HL-60 (cell line): ENCODE measurements at regions not wholly inside any gene's neighbourhood (a gene's known extent, or its start where the extent isn't known, plus 50 kb on each side); places are given as distances from the start of the nearest gene placed in this dataset.
A peak's percentile ranks its signal among the peaks of the same experiment; 100 is the strongest.

Experiments
- DNase-seq, 2 experiments: peaks; one replicate each; pipeline ENCODE4 v3.0.0-alpha.2; 2010 to 2020; ENCODE audit warnings: low read depth in 1 of 2, low spot score in 1 of 2
- H3K27ac ChIP-seq: fragments of 250-450 bp; sonication (Bioruptor Pico); replicated peaks from 2 replicates; pipeline ENCODE4 v1.5.1; 2020; ENCODE audit warnings: mild to moderate bottlenecking, moderate library complexity
- H3K27me3 ChIP-seq: fragments of 250-450 bp; sonication (Bioruptor Pico); 2 replicates; pipeline ENCODE4 v1.5.1; 2021; ENCODE audit warnings: mild to moderate bottlenecking, moderate library complexity; ENCODE audit not compliant: insufficient read depth, poor library complexity, severe bottlenecking
- H3K4me3 ChIP-seq: replicated peaks from 2 replicates; pipeline ENCODE4 v1.5.1; 2011; ENCODE audit warnings: mild to moderate bottlenecking, control low read depth, low read length; ENCODE audit not compliant: insufficient read depth
- GABPA ChIP-seq: IDR thresholded peaks from 2 replicates; pipeline ENCODE4 v1.6.1; 2012; ENCODE audit warnings: low read depth
- POLR2AphosphoS5 ChIP-seq: IDR thresholded peaks from 2 replicates; pipeline ENCODE4 v1.6.1; 2012; ENCODE audit warnings: low read depth
- SPI1 ChIP-seq: IDR thresholded peaks from 2 replicates; pipeline ENCODE4 v1.6.1; 2012; ENCODE audit warnings: low read depth, mild to moderate bottlenecking, borderline replicate concordance
- TF ChIP-seq, protein P1 (sequence below): IDR thresholded peaks from one replicate; pipeline ENCODE4 v1.5.1; 2011; ENCODE audit warnings: low read length, control low read depth, inconsistent platforms; ENCODE audit not compliant: insufficient read depth
- TF ChIP-seq, protein P2 (sequence below): IDR thresholded peaks from 2 replicates; pipeline ENCODE4 v1.6.1; 2012; ENCODE audit warnings: low read depth; ENCODE audit not compliant: insufficient replicate concordance

DNA sequence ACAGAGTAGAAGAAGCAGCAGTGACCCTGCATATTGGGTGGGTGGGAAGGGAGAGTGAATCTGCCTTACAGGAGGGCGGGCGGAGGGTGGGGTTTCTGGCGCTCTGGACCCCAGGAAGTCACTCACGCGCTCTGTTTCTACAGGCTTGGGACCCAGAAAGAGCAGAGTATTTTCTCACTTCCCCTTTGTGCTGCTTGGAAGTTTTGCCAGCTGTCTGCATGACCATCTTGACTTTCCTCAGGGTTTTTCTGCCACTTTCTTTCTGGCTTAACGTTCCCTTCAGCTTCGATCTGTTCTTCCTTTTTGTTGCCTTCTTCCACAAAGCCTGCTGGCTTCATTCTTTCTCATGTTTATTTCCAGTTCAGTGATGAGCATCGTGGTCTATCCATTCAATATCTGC lies 383.1 kb downstream of the GALR1 start:
- Histone ChIP-seq H3K27me3 (no peaks in the 10 kb centered on the region), H3K27ac (0 out of 2 replicates have a peak overlapping the region, but pooled peaks have one; percentile 8), H3K4me3 (no peak overlapping the region)
- DNase-seq = peak; percentile 33 to 54
- peak; percentile 95 for TF ChIP-seq SPI1
- TF ChIP-seq, protein P1, sequence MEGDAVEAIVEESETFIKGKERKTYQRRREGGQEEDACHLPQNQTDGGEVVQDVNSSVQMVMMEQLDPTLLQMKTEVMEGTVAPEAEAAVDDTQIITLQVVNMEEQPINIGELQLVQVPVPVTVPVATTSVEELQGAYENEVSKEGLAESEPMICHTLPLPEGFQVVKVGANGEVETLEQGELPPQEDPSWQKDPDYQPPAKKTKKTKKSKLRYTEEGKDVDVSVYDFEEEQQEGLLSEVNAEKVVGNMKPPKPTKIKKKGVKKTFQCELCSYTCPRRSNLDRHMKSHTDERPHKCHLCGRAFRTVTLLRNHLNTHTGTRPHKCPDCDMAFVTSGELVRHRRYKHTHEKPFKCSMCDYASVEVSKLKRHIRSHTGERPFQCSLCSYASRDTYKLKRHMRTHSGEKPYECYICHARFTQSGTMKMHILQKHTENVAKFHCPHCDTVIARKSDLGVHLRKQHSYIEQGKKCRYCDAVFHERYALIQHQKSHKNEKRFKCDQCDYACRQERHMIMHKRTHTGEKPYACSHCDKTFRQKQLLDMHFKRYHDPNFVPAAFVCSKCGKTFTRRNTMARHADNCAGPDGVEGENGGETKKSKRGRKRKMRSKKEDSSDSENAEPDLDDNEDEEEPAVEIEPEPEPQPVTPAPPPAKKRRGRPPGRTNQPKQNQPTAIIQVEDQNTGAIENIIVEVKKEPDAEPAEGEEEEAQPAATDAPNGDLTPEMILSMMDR = no peak

DNA sequence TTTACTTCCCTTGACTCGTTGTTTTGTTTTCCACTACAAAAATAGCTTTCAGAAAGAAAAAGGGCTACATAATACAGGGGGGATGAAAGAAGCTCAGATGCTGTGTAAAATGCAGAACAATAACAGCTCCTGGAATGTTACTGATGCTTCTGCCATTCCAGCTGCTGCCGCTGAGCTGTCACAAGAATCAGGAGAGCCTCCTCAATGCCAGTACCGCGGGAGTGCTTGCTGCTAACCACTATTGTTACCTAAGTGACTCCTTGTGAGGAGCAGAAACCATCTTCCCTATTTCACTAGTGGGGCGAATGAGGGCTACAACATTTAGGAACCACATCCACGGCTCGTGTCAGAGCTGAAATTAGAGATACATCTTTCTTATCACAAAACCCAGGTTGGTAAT lies 384.8 kb downstream of the GALR1 start:
- Histone ChIP-seq H3K27ac (no peak overlapping the region), H3K4me3 (no peak overlapping the region)
- TF ChIP-seq, protein P2, sequence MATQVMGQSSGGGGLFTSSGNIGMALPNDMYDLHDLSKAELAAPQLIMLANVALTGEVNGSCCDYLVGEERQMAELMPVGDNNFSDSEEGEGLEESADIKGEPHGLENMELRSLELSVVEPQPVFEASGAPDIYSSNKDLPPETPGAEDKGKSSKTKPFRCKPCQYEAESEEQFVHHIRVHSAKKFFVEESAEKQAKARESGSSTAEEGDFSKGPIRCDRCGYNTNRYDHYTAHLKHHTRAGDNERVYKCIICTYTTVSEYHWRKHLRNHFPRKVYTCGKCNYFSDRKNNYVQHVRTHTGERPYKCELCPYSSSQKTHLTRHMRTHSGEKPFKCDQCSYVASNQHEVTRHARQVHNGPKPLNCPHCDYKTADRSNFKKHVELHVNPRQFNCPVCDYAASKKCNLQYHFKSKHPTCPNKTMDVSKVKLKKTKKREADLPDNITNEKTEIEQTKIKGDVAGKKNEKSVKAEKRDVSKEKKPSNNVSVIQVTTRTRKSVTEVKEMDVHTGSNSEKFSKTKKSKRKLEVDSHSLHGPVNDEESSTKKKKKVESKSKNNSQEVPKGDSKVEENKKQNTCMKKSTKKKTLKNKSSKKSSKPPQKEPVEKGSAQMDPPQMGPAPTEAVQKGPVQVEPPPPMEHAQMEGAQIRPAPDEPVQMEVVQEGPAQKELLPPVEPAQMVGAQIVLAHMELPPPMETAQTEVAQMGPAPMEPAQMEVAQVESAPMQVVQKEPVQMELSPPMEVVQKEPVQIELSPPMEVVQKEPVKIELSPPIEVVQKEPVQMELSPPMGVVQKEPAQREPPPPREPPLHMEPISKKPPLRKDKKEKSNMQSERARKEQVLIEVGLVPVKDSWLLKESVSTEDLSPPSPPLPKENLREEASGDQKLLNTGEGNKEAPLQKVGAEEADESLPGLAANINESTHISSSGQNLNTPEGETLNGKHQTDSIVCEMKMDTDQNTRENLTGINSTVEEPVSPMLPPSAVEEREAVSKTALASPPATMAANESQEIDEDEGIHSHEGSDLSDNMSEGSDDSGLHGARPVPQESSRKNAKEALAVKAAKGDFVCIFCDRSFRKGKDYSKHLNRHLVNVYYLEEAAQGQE = no peak
- TF ChIP-seq GABPA (no peak), POLR2AphosphoS5 (no peak), SPI1 (no peak)
- TF ChIP-seq, protein P1 = no peak

DNA sequence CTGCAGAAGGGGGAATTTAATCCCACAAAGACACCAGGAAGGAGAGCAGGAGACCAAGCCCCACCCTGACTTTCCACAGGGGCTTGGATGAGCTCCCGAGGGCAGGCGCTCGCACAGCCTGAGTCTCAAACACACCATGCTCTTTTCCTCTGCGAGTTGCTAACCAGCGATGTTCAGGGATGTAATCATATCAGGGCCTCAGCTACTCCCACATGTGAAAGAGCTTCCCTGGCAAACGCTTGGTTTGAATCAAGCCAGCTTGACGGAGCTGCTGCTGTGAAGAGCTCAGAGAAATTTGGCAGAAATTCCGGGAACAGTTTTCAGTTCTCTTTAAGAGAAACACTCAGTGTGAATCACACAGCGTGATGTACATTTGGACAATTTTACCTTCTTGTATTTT lies 385.8 kb downstream of the GALR1 start:
- no peak for DNase-seq
- TF ChIP-seq, protein P1 = no peak
- TF ChIP-seq GABPA (no peak), SPI1 (no peak)
- no peak overlapping the region for H3K4me3 ChIP-seq
- no peaks in the 10 kb centered on the region for H3K27me3 ChIP-seq
- H3K27ac ChIP-seq = no peak overlapping the region

More for the DNA sequence above, 384.8 kb downstream of the GALR1 start:
- no peaks in the 10 kb centered on the region for H3K27me3 ChIP-seq
- no peak for DNase-seq

DNA sequence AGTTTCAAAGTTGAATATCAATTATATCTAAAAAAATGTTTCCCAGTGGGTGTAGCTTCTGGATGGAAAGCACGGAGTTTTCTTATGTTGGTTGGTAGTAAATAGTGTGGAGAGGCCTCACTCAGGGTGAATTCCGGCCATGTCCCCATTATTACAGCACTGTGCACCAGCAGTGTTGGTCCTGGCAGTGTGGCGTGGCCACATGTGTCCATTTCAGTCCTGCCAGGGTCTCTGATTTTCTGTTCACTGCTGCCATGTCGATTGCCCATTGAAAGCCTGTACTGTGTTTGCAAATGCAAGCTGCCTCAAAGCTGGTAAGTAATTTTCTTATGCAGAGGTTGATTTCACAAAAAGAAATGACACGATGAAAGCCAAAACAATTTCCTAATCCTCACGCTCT lies 386.2 kb downstream of the GALR1 start:
- Histone ChIP-seq H3K27me3 (no peaks in the 10 kb centered on the region), H3K4me3 (no peak overlapping the region), H3K27ac (no peak overlapping the region)
- DNase-seq = no peak
- TF ChIP-seq POLR2AphosphoS5 (no peak), SPI1 (no peak), GABPA (no peak)
- TF ChIP-seq, protein P1 = no peak
- TF ChIP-seq, protein P2 = no peak
